H1 (cell line): ENCODE measurements at regions not wholly inside any gene's neighbourhood (a gene's known extent, or its start where the extent isn't known, plus 50 kb on each side); places are given as distances from the start of the nearest gene placed in this dataset.

ENCODE experiments used
- CTCF ChIA-PET: fragments of 300-600 bp; sonication (Branson Sonifier 250); formaldehyde crosslinking; loops from one replicate; lab custom pipeline; 2021; ENCODE audit not compliant: partially characterized antibody; lab: Charles Lee
- POLR2A ChIA-PET: fragments of 300-600 bp; sonication (Branson Sonifier 250); formaldehyde crosslinking; loops from one replicate; lab custom pipeline; 2021; ENCODE audit warnings: inconsistent platforms; ENCODE audit not compliant: partially characterized antibody; lab: Charles Lee
- DNase-seq, 2 experiments: peaks; one replicate each; pipeline versions ENCODE4 v3.0.0 to v3.0.0-alpha.2; 2010 to 2022; ENCODE audit warnings: low spot score in 2 of 2, low read depth in 1 of 2, mixed read lengths in 1 of 2
- FAIRE-seq: peaks from 2 replicates; lab custom pipeline; 2011; peaks lifted over from hg19 to GRCh38; lab: Jason Lieb, UNC
- H2AFZ ChIP-seq: 2 replicates; pipeline ENCODE4 v1.8.1; 2012; ENCODE audit warnings: low read length, inconsistent platforms
- H2AK5ac ChIP-seq: 2 replicates; pipeline ENCODE4 v1.6.1; 2013; ENCODE audit warnings: low read depth, low read length
- H2BK120ac ChIP-seq: replicated peaks from 2 replicates; pipeline ENCODE3; 2013; ENCODE audit warnings: low read depth, low read length, inconsistent platforms
- H2BK12ac ChIP-seq: 2 replicates; pipeline ENCODE4 v1.6.1; 2013; ENCODE audit warnings: low read depth, low read length
- H2BK15ac ChIP-seq: 2 replicates; pipeline ENCODE4 v1.6.1; 2013; ENCODE audit warnings: low read length
- H2BK20ac ChIP-seq: 2 replicates; pipeline ENCODE4 v1.6.1; 2013; ENCODE audit warnings: low read length
- H2BK5ac ChIP-seq: 2 replicates; pipeline ENCODE4 v1.6.1; 2013; ENCODE audit warnings: low read depth, low read length
- H3K14ac ChIP-seq: 2 replicates; pipeline ENCODE4 v1.6.1; 2013; ENCODE audit warnings: inconsistent platforms; ENCODE audit not compliant: insufficient read length
- H3K18ac ChIP-seq: 2 replicates; pipeline ENCODE4 v1.6.1; 2013; ENCODE audit warnings: low read length; ENCODE audit errors: extremely low read depth
- H3K23ac ChIP-seq: 2 replicates; pipeline ENCODE4 v1.6.1; 2013; ENCODE audit warnings: inconsistent platforms; ENCODE audit not compliant: insufficient read length
- H3K23me2 ChIP-seq: 2 replicates; pipeline ENCODE4 v1.6.1; 2013; ENCODE audit warnings: low read depth, low read length
- H3K27ac ChIP-seq: 2 replicates; pipeline ENCODE4 v1.6.1; 2011; ENCODE audit warnings: low read depth, low read length, inconsistent platforms
- H3K27me3 ChIP-seq, 4 experiments: replicated peaks in 1 of 4; 1 replicate in 1 of 4; 2 replicates in 3 of 4; pipeline versions ENCODE4 v1.6.1 to v1.8.1; 2011 to 2013; ENCODE audit warnings: low read length in 3 of 4, mild to moderate bottlenecking in 3 of 4, inconsistent platforms in 2 of 4, mixed read lengths in 2 of 4, moderate library complexity in 1 of 4; ENCODE audit not compliant: control insufficient read depth in 3 of 4, insufficient read depth in 3 of 4; ENCODE audit errors: extremely low read depth in 1 of 4
- H3K36me3 ChIP-seq, 4 experiments: 2 replicates each; pipeline versions ENCODE4 v1.6.1 to v1.8.1; 2011 to 2013; ENCODE audit warnings: mild to moderate bottlenecking in 4 of 4, low read length in 3 of 4, moderate library complexity in 2 of 4, control low read depth in 1 of 4, inconsistent platforms in 1 of 4; ENCODE audit not compliant: insufficient read depth in 4 of 4, control insufficient read depth in 2 of 4
- H3K4ac ChIP-seq: replicated peaks from 2 replicates; pipeline ENCODE3; 2013; ENCODE audit warnings: low read length, low read depth, mixed read lengths, inconsistent platforms; ENCODE audit not compliant: insufficient read length
- H3K4me1 ChIP-seq, 4 experiments: replicated peaks in 1 of 4; 1 replicate in 1 of 4; 2 replicates in 3 of 4; pipeline versions ENCODE4 v1.6.1 to v1.8.1; 2011 to 2013; ENCODE audit warnings: low read length in 3 of 4, inconsistent platforms in 2 of 4, mixed read lengths in 1 of 4; ENCODE audit not compliant: insufficient read depth in 4 of 4, control insufficient read depth in 3 of 4
- H3K4me2 ChIP-seq, 2 experiments: 2 replicates each; pipeline versions ENCODE4 v1.6.1 to v1.8.1; 2011 to 2013; ENCODE audit warnings: low read depth in 2 of 2, low read length in 2 of 2, control low read depth in 1 of 2, inconsistent platforms in 1 of 2, mild to moderate bottlenecking in 1 of 2; ENCODE audit not compliant: insufficient read depth in 1 of 2
- H3K4me3 ChIP-seq, 4 experiments: fragments of 200-600, 300-600 bp in 1 of 4; sonication (generic), shearing (Covaris generic), sonication (Bioruptor Twin) in 1 of 4; 2 replicates each; pipeline versions ENCODE4 v1.5.1 to v1.8.1; 2011 to 2016; ENCODE audit warnings: low read length in 4 of 4, low read depth in 3 of 4, control low read depth in 2 of 4, inconsistent platforms in 2 of 4, mild to moderate bottlenecking in 2 of 4, mixed read lengths in 1 of 4, moderate library complexity in 1 of 4; ENCODE audit not compliant: insufficient read depth in 2 of 4; ENCODE audit errors: extremely low read depth in 1 of 4
- H3K56ac ChIP-seq: replicated peaks from 2 replicates; pipeline ENCODE3; 2013; ENCODE audit warnings: low read depth, mild to moderate bottlenecking, mixed read lengths, low read length, inconsistent platforms; ENCODE audit not compliant: insufficient read length
- H3K79me1 ChIP-seq: 2 replicates; pipeline ENCODE4 v1.6.1; 2013; ENCODE audit warnings: low read depth, low read length, control low read depth
- H3K79me2 ChIP-seq, 2 experiments: 2 replicates each; pipeline versions ENCODE4 v1.6.1 to v1.8.1; 2012 to 2013; ENCODE audit warnings: low read length in 2 of 2, mild to moderate bottlenecking in 2 of 2, inconsistent platforms in 1 of 2; ENCODE audit not compliant: insufficient read depth in 2 of 2, control insufficient read depth in 1 of 2
- H3K9ac ChIP-seq, 4 experiments: replicated peaks in 1 of 4; 1 replicate in 1 of 4; 2 replicates in 3 of 4; pipeline versions ENCODE4 v1.6.1 to v1.8.1; 2011 to 2013; ENCODE audit warnings: low read depth in 3 of 4, low read length in 3 of 4, control low read depth in 2 of 4, mild to moderate bottlenecking in 2 of 4, moderate library complexity in 2 of 4, inconsistent platforms in 1 of 4; ENCODE audit errors: extremely low read depth in 1 of 4
- H3K9me3 ChIP-seq, 2 experiments: 2 replicates each; pipeline versions ENCODE4 v1.6.1 to v1.8.1; 2012 to 2013; ENCODE audit warnings: mild to moderate bottlenecking in 2 of 2, moderate library complexity in 2 of 2, control low read depth in 1 of 2, inconsistent platforms in 1 of 2, low read depth in 1 of 2, low read length in 1 of 2, mixed read lengths in 1 of 2; ENCODE audit not compliant: insufficient read depth in 2 of 2
- H4K20me1 ChIP-seq, 2 experiments: replicated peaks in 1 of 2; 2 replicates each; pipeline versions ENCODE3 to v1.8.1; 2011 to 2013; ENCODE audit warnings: inconsistent platforms in 2 of 2, low read length in 2 of 2, mild to moderate bottlenecking in 1 of 2; ENCODE audit not compliant: insufficient read depth in 2 of 2, control insufficient read depth in 1 of 2
- H4K5ac ChIP-seq: 2 replicates; pipeline ENCODE4 v1.6.1; 2013; ENCODE audit warnings: low read length, low read depth, mixed read lengths, inconsistent platforms; ENCODE audit not compliant: insufficient read length
- H4K8ac ChIP-seq: 2 replicates; pipeline ENCODE4 v1.8.0; 2013; ENCODE audit warnings: mild to moderate bottlenecking, moderate library complexity, low read length, inconsistent platforms; ENCODE audit not compliant: insufficient read depth; ENCODE audit errors: extremely low read depth
- H4K91ac ChIP-seq: replicated peaks from 2 replicates; pipeline ENCODE3; 2013; ENCODE audit warnings: low read length, mixed read lengths, inconsistent platforms; ENCODE audit not compliant: insufficient read length
- ASH2L ChIP-seq: fragments of 200-600, 300-600 bp; sonication (generic); IDR thresholded peaks from one replicate; pipeline ENCODE4 v1.7.1; 2017; ENCODE audit warnings: low read length
- BACH1 ChIP-seq: IDR thresholded peaks from 2 replicates; pipeline ENCODE4 v1.6.1; 2012; ENCODE audit warnings: low read length, improper control_type of control experiment
- CEBPB ChIP-seq: IDR thresholded peaks from 2 replicates; pipeline ENCODE4 v1.6.1; 2012; ENCODE audit warnings: low read depth, low read length
- EP300 ChIP-seq, 2 experiments: IDR thresholded peaks; 1 replicate in 1 of 2; 2 replicates in 1 of 2; pipeline ENCODE4 v1.6.1; 2011 to 2012; ENCODE audit warnings: low read depth in 2 of 2, low read length in 2 of 2, mild to moderate bottlenecking in 2 of 2, borderline replicate concordance in 1 of 2, inconsistent platforms in 1 of 2, moderate library complexity in 1 of 2
- FOSL1 ChIP-seq: IDR thresholded peaks from 2 replicates; pipeline ENCODE4 v1.6.1; 2011; ENCODE audit warnings: mild to moderate bottlenecking, low read depth, low read length, moderate library complexity; ENCODE audit not compliant: insufficient read depth
- GTF2F1 ChIP-seq: IDR thresholded peaks from 2 replicates; pipeline ENCODE4 v1.6.1; 2012; ENCODE audit warnings: low read depth, low read length, improper control_type of control experiment, borderline replicate concordance
- JUN ChIP-seq: IDR thresholded peaks from 2 replicates; pipeline ENCODE4 v1.6.1; 2011; ENCODE audit warnings: low read depth, mild to moderate bottlenecking, improper control_type of control experiment, low read length
- RBBP5 ChIP-seq: IDR thresholded peaks from 2 replicates; pipeline ENCODE4 v1.7.1; 2012; ENCODE audit warnings: low read depth, mild to moderate bottlenecking, inconsistent platforms, low read length, moderate library complexity, borderline replicate concordance
- RNF2 ChIP-seq: fragments of 200-900, 300-1000 bp; sonication (generic); IDR thresholded peaks from 2 replicates; pipeline ENCODE4 v1.7.1; 2016; ENCODE audit warnings: borderline replicate concordance, low read depth, mild to moderate bottlenecking, antibody characterized with exemption, low read length; ENCODE audit not compliant: poor library complexity, severe bottlenecking; ENCODE audit errors: missing control alignments
- SIX5 ChIP-seq: IDR thresholded peaks from 2 replicates; pipeline ENCODE4 v1.6.1; 2011; ENCODE audit warnings: mild to moderate bottlenecking, low read depth, low read length
- TBP ChIP-seq: IDR thresholded peaks from 2 replicates; pipeline ENCODE4 v1.6.1; 2011; ENCODE audit warnings: low read depth, low read length, improper control_type of control experiment
- WGBS, 2 experiments: shearing (Covaris generic) in 1 of 2; methylation state at CpG; one replicate each; pipeline versions ENCODE4 v1.1.6 to v1.1.7; 2013 to 2015; ENCODE audit warnings: low lambda C conversion rate in 2 of 2, mixed read lengths in 2 of 2, inconsistent platforms in 1 of 2, low coverage in 1 of 2, missing lambda C conversion rate in 1 of 2; ENCODE audit not compliant: insufficient replicate concordance in 2 of 2, insufficient coverage in 1 of 2, insufficient read length in 1 of 2; ENCODE audit errors: extremely low coverage in 1 of 2, missing lambda C conversion rate in 1 of 2; 5-methylcytosine and 5-hydroxymethylcytosine counted together
- TF ChIP-seq, protein P1 (sequence below): IDR thresholded peaks from 2 replicates; pipeline ENCODE4 v1.6.1; 2012; ENCODE audit warnings: inconsistent platforms
- TF ChIP-seq, protein P2 (sequence below): IDR thresholded peaks from 2 replicates; pipeline ENCODE4 v1.6.1; 2012; ENCODE audit warnings: low read length, inconsistent platforms

- no peak overlapping the region for H3K56ac ChIP-seq
- no peak overlapping the region for H4K5ac ChIP-seq
- no peak overlapping the region for H3K27ac ChIP-seq
- no peak overlapping the region for H3K18ac ChIP-seq
- no peaks in the 10 kb centered on the region for H3K23me2 ChIP-seq
- H3K9me3 ChIP-seq = no peaks in the 10 kb centered on the region
- no peak overlapping the region for H2AFZ ChIP-seq
- no peak overlapping the region for H3K9ac ChIP-seq
- no peak overlapping the region for H3K4ac ChIP-seq
- no peak overlapping the region for H4K8ac ChIP-seq
- H2BK120ac ChIP-seq = no peak overlapping the region
- no peak overlapping the region for H3K23ac ChIP-seq
- ChIA-PET CTCF (no interaction called here), POLR2A (no interaction called here)
- no peaks in the 10 kb centered on the region for H4K20me1 ChIP-seq
- H3K36me3 ChIP-seq = no peaks in the 10 kb centered on the region
- no peak overlapping the region for H2AK5ac ChIP-seq
- H3K79me1 ChIP-seq = no peaks in the 10 kb centered on the region
- H3K79me2 ChIP-seq = no peaks in the 10 kb centered on the region
- H4K91ac ChIP-seq = no peak overlapping the region
- H3K27me3 ChIP-seq = no peaks in the 10 kb centered on the region
- H2BK20ac ChIP-seq = no peak overlapping the region
- DNase-seq (no peak), FAIRE-seq (no peak)
- no peak overlapping the region for H3K14ac ChIP-seq
- H2BK5ac ChIP-seq = no peak overlapping the region
- no peak overlapping the region for H3K4me2 ChIP-seq
- no peak overlapping the region for H2BK12ac ChIP-seq
- no peak overlapping the region for H2BK15ac ChIP-seq
- H3K4me1 ChIP-seq = no peaks in the 10 kb centered on the region
- 71% methylated on average over 4 of the region's 4 CpGs; no CpG with 5 or more reads in 1 of the 2 experiments for WGBS, 2 experiments
- H3K4me3 ChIP-seq = no peak overlapping the region
- TF ChIP-seq SIX5 = no peak
- TF ChIP-seq CEBPB = no peak
- TF ChIP-seq, protein P1, sequence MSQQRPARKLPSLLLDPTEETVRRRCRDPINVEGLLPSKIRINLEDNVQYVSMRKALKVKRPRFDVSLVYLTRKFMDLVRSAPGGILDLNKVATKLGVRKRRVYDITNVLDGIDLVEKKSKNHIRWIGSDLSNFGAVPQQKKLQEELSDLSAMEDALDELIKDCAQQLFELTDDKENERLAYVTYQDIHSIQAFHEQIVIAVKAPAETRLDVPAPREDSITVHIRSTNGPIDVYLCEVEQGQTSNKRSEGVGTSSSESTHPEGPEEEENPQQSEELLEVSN = no peak
- TF ChIP-seq ASH2L = no peak
- TF ChIP-seq FOSL1 = no peak
- TF ChIP-seq BACH1 = no peak
- TF ChIP-seq JUN = no peak
- no peak for TF ChIP-seq RBBP5
- no peak for TF ChIP-seq RNF2
- no peak for TF ChIP-seq GTF2F1
- TF ChIP-seq EP300 (IDR thresholded peaks at IDR 0.05; ENCODE audit: borderline replicate concordance in 1 of 2, low read depth in 2 of 2, low read length in 2 of 2) = no peak
- TF ChIP-seq, protein P2, sequence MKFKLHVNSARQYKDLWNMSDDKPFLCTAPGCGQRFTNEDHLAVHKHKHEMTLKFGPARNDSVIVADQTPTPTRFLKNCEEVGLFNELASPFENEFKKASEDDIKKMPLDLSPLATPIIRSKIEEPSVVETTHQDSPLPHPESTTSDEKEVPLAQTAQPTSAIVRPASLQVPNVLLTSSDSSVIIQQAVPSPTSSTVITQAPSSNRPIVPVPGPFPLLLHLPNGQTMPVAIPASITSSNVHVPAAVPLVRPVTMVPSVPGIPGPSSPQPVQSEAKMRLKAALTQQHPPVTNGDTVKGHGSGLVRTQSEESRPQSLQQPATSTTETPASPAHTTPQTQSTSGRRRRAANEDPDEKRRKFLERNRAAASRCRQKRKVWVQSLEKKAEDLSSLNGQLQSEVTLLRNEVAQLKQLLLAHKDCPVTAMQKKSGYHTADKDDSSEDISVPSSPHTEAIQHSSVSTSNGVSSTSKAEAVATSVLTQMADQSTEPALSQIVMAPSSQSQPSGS = no peak
- TF ChIP-seq TBP = no peak
Observed at GRCh38 chr5:33241802-33242201, 199.0 kb upstream of the TARS1 start.
